ACC112 (cell line): ENCODE measurements at regions not wholly inside any gene's neighbourhood (a gene's known extent, or its start where the extent isn't known, plus 50 kb on each side); places are given as distances from the start of the nearest gene placed in this dataset.
"Not testable (repeated sequence)": the region's sequence is repeated elsewhere in the genome, so short reads cannot be mapped to it uniquely, and the experiment has no call there.

Experiments used
- H2AFZ ChIP-seq: fragments of 200-600 bp; sonication (generic); one replicate; pipeline ENCODE4 v1.6.0; 2017; ENCODE audit warnings: antibody characterized with exemption, low read length; ENCODE audit not compliant: unreplicated experiment
- H3K27ac ChIP-seq: fragments of 200-600 bp; sonication (generic); 2 replicates; pipeline ENCODE4 v1.5.1; 2014; ENCODE audit warnings: low read depth, mild to moderate bottlenecking, antibody characterized with exemption, low read length, moderate library complexity
- H3K27me3 ChIP-seq: fragments of 200-600 bp; sonication (generic); 2 replicates; pipeline ENCODE4 v1.6.1; 2014; ENCODE audit warnings: mild to moderate bottlenecking, antibody characterized with exemption, low read length, moderate library complexity, mixed read lengths; ENCODE audit not compliant: insufficient read depth
- H3K36me3 ChIP-seq: fragments of 200-600 bp; sonication (generic); 2 replicates; pipeline ENCODE4 v1.6.1; 2016; ENCODE audit warnings: mild to moderate bottlenecking, antibody characterized with exemption, low read length, moderate library complexity, mixed read lengths; ENCODE audit not compliant: insufficient read depth
- H3K4me1 ChIP-seq: fragments of 200-600 bp; sonication (generic); one replicate; pipeline ENCODE4 v1.6.1; 2016; ENCODE audit warnings: low read length, mixed read lengths; ENCODE audit not compliant: insufficient read depth, unreplicated experiment, control insufficient read depth
- H3K4me3 ChIP-seq: fragments of 200-600 bp; sonication (generic); 2 replicates; pipeline ENCODE4 v1.5.1; 2014; ENCODE audit warnings: mild to moderate bottlenecking, low read depth, low read length
- H3K79me2 ChIP-seq: fragments of 200-600 bp; sonication (generic); one replicate; pipeline ENCODE4 v1.6.0; 2016; ENCODE audit warnings: low read length; ENCODE audit not compliant: control insufficient read depth, unreplicated experiment, insufficient read depth

GRCh38 chr4:87901422-87901992 lies 68.7 kb downstream of the MEPE start:
- Histone ChIP-seq H3K27me3 (peaks cover 5% of the 10 kb centered on the region; the same call in 1 of the 2 replicates), H3K79me2 (no peaks in the 10 kb centered on the region), H2AFZ (no peak overlapping the region), H3K27ac (no peak overlapping the region), H3K4me3 (no peak overlapping the region), H3K4me1 (peaks cover 26% of the 10 kb centered on the region), H3K36me3 (no peaks in the 10 kb centered on the region)

- H3K27ac ChIP-seq: no peak overlapping the region
Measured at GRCh38 chr4:87904639-87905160, 70.8 kb upstream of the SPP1 start.

GRCh38 chr4:87908336-87908735 lies 67.2 kb upstream of the SPP1 start:
- Histone ChIP-seq H3K27ac (no peak overlapping the region), H3K36me3 (no peaks in the 10 kb centered on the region), H2AFZ (no peak overlapping the region), H3K79me2 (no peaks in the 10 kb centered on the region), H3K4me3 (no peak overlapping the region), H3K4me1 (peaks cover 18% of the 10 kb centered on the region), H3K27me3 (no peaks in the 10 kb centered on the region)

More at GRCh38 chr4:87904639-87905160, 70.8 kb upstream of the SPP1 start:
- Histone ChIP-seq H2AFZ (no peak overlapping the region), H3K27me3 (peaks cover 5% of the 10 kb centered on the region; the same call in 1 of the 2 replicates), H3K4me3 (no peak overlapping the region), H3K36me3 (no peaks in the 10 kb centered on the region), H3K4me1 (peaks cover 11% of the 10 kb centered on the region), H3K79me2 (no peaks in the 10 kb centered on the region)

GRCh38 chr4:87910795-87911194 lies 64.7 kb upstream of the SPP1 start:
- H3K27ac ChIP-seq: no peak overlapping the region
- no peak overlapping the region for H2AFZ ChIP-seq
- no peaks in the 10 kb centered on the region for H3K27me3 ChIP-seq
- peaks cover 21% of the 10 kb centered on the region for H3K4me1 ChIP-seq
- H3K4me3 ChIP-seq: no peak overlapping the region
- H3K36me3 ChIP-seq: no peaks in the 10 kb centered on the region
- H3K79me2 ChIP-seq: no peaks in the 10 kb centered on the region

- H3K36me3 ChIP-seq: no peaks in the 10 kb centered on the region
- peaks cover 21% of the 10 kb centered on the region for H3K4me1 ChIP-seq
- no peak overlapping the region for H3K27ac ChIP-seq
- H3K79me2 ChIP-seq: no peaks in the 10 kb centered on the region
- H3K4me3 ChIP-seq: no peak overlapping the region
- H3K27me3 ChIP-seq: no peaks in the 10 kb centered on the region
- H2AFZ ChIP-seq: no peak overlapping the region
Measured at GRCh38 chr4:87911252-87911774, 64.2 kb upstream of the SPP1 start.

GRCh38 chr4:87912164-87913004 lies 63.1 kb upstream of the SPP1 start:
- Histone ChIP-seq H3K4me3 (no peak overlapping the region), H3K4me1 (peaks cover 21% of the 10 kb centered on the region), H2AFZ (peak overlapping the region; percentile 42), H3K36me3 (no peaks in the 10 kb centered on the region), H3K27me3 (no peaks in the 10 kb centered on the region), H3K79me2 (no peaks in the 10 kb centered on the region), H3K27ac (no peak overlapping the region)

- H3K36me3 ChIP-seq: no peaks in the 10 kb centered on the region
- H3K79me2 ChIP-seq: no peaks in the 10 kb centered on the region
- no peak overlapping the region for H3K27ac ChIP-seq
- H3K4me3 ChIP-seq: no peak overlapping the region
- H3K4me1 ChIP-seq: peaks cover 21% of the 10 kb centered on the region
- no peaks in the 10 kb centered on the region for H3K27me3 ChIP-seq
- H2AFZ ChIP-seq: no peak overlapping the region
Measured at GRCh38 chr4:87913896-87914295, 61.6 kb upstream of the SPP1 start.

- peaks cover 21% of the 10 kb centered on the region for H3K4me1 ChIP-seq
Measured at GRCh38 chr4:87915621-87916020, 59.9 kb upstream of the SPP1 start.

GRCh38 chr4:87916626-87917025 lies 58.9 kb upstream of the SPP1 start:
- no peak overlapping the region for H3K4me3 ChIP-seq
- H3K4me1 ChIP-seq: peaks cover 14% of the 10 kb centered on the region
- H3K27ac ChIP-seq: no peak overlapping the region
- no peaks in the 10 kb centered on the region for H3K79me2 ChIP-seq
- H3K36me3 ChIP-seq: no peaks in the 10 kb centered on the region
- H3K27me3 ChIP-seq: no peaks in the 10 kb centered on the region
- no peak overlapping the region for H2AFZ ChIP-seq

More at GRCh38 chr4:87915621-87916020, 59.9 kb upstream of the SPP1 start:
- no peaks in the 10 kb centered on the region for H3K36me3 ChIP-seq
- no peak overlapping the region for H2AFZ ChIP-seq
- H3K79me2 ChIP-seq: no peaks in the 10 kb centered on the region
- no peaks in the 10 kb centered on the region for H3K27me3 ChIP-seq
- H3K4me3 ChIP-seq: no peak overlapping the region
- H3K27ac ChIP-seq: no peak overlapping the region

GRCh38 chr4:87917911-87918310 lies 57.6 kb upstream of the SPP1 start:
- H2AFZ ChIP-seq, H3K27me3 ChIP-seq, H3K79me2 ChIP-seq, H3K4me3 ChIP-seq, H3K4me1 ChIP-seq, H3K36me3 ChIP-seq, H3K27ac ChIP-seq: not testable (repeated sequence)
